ENCODE measurements at regions not wholly inside any gene's neighbourhood (a gene's known extent, or its start where the extent isn't known, plus 50 kb on each side); places are given as distances from the start of the nearest gene placed in this dataset.
"Not testable (repeated sequence)": the region's sequence is repeated elsewhere in the genome, so short reads cannot be mapped to it uniquely, and the experiment has no call there.

- DNase-seq (ENCODE audit: low spot score), result not testable (repeated sequence)
These were observed 313.4 kb downstream of the ANKRD30B start for GRCh38 chr18:15061289-15061896.

DNA sequence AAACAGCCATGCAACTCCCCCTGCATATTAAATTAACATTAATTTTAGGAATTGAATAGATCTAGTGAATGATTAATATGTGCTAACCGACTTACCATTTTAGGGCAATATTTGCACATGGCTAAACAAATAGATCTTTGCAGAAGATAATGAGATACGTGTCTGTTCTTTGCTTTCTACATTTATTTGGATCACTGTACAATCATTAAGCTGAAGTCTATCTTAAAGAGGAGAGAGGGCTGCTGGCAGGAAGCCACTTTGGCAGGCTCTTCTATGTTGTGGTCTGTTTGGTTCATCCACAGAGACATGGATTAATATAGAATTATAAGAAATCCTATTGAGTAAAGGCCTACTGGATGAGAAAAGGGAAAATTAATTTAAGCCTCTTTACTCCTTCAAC, 318.5 kb downstream of the ANKRD30B start:
- DNase-seq (ENCODE audit: low spot score), result not testable (repeated sequence)

DNA sequence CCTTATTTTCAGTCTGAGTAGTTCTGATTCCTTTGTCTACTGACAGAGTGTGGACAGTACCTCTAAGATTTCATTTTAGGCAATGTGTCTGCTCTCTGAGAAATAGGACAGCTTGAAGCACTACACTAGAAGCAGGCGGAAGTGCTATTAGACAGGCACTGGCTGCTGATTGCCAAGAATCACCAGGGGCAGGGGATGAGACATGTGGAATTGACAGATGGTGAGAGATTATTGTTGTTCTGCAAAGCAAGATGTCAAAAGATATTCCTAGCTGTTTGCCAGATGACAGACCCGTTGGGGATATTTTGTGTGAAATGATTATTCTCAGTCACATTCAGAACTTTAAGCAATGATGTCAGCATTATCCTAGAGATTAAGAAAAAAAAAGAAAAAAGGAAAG, 323.3 kb downstream of the ANKRD30B start:
- DNase-seq (ENCODE audit: low spot score), result not testable (repeated sequence)
